H9 (cell line): ENCODE measurements at regions not wholly inside any gene's neighbourhood (a gene's known extent, or its start where the extent isn't known, plus 50 kb on each side); places are given as distances from the start of the nearest gene placed in this dataset.

Source experiments
- DNase-seq: peaks from one replicate; pipeline ENCODE4 v3.0.0-alpha.2; 2017
- H2AFZ ChIP-seq: one replicate; pipeline ENCODE4 v1.6.1; 2013; ENCODE audit warnings: mild to moderate bottlenecking, low read length, control low read depth, moderate library complexity
- H2AK5ac ChIP-seq: 2 replicates; pipeline ENCODE4 v1.6.1; 2013; ENCODE audit warnings: low read length, control low read depth, mixed read lengths; ENCODE audit not compliant: insufficient read length
- H2BK120ac ChIP-seq: one replicate; pipeline ENCODE4 v1.6.1; 2013; ENCODE audit warnings: low read depth, mild to moderate bottlenecking, low read length, control low read depth, inconsistent platforms; ENCODE audit not compliant: poor library complexity, severe bottlenecking
- H2BK12ac ChIP-seq: 2 replicates; pipeline ENCODE4 v1.6.1; 2013; ENCODE audit warnings: low read length, control low read depth, mixed read lengths, low read depth; ENCODE audit not compliant: insufficient read length
- H2BK15ac ChIP-seq: 2 replicates; pipeline ENCODE4 v1.6.1; 2013; ENCODE audit warnings: low read depth, low read length, control low read depth
- H2BK20ac ChIP-seq: one replicate; pipeline ENCODE4 v1.6.1; 2013; ENCODE audit warnings: low read depth, mild to moderate bottlenecking, low read length, control low read depth, inconsistent platforms; ENCODE audit not compliant: poor library complexity, severe bottlenecking
- H2BK5ac ChIP-seq: 2 replicates; pipeline ENCODE4 v1.6.1; 2013; ENCODE audit warnings: low read length, control low read depth, mixed read lengths; ENCODE audit not compliant: insufficient read length
- H3K14ac ChIP-seq: 2 replicates; pipeline ENCODE4 v1.6.1; 2013; ENCODE audit warnings: low read length, control low read depth; ENCODE audit not compliant: insufficient read depth
- H3K18ac ChIP-seq: 2 replicates; pipeline ENCODE4 v1.6.1; 2013; ENCODE audit warnings: low read depth, mild to moderate bottlenecking, mixed read lengths, low read length, control low read depth; ENCODE audit not compliant: insufficient read length
- H3K23ac ChIP-seq: 2 replicates; pipeline ENCODE4 v1.6.1; 2013; ENCODE audit warnings: low read length, control low read depth, mixed read lengths, low read depth; ENCODE audit not compliant: insufficient read length
- H3K23me2 ChIP-seq: 2 replicates; pipeline ENCODE4 v1.6.1; 2013; ENCODE audit warnings: low read depth, mild to moderate bottlenecking, mixed read lengths, low read length, control low read depth; ENCODE audit not compliant: insufficient read length, poor library complexity, severe bottlenecking
- H3K27ac ChIP-seq: 2 replicates; pipeline ENCODE4 v1.5.1; 2013; ENCODE audit warnings: low read length, control low read depth, mixed read lengths, low read depth; ENCODE audit not compliant: insufficient read length
- H3K27me3 ChIP-seq: 2 replicates; pipeline ENCODE4 v1.6.1; 2013; ENCODE audit warnings: low read length, control low read depth, inconsistent platforms; ENCODE audit not compliant: insufficient read depth
- H3K4ac ChIP-seq: 2 replicates; pipeline ENCODE4 v1.6.1; 2013; ENCODE audit warnings: low read depth, mild to moderate bottlenecking, control low read depth, inconsistent platforms, low read length, moderate library complexity
- H3K4me1 ChIP-seq: 2 replicates; pipeline ENCODE4 v1.6.1; 2013; ENCODE audit warnings: low read length, control low read depth, inconsistent platforms; ENCODE audit not compliant: insufficient read depth
- H3K4me2 ChIP-seq: 2 replicates; pipeline ENCODE4 v1.6.1; 2013; ENCODE audit warnings: low read length, control low read depth, mixed read lengths; ENCODE audit not compliant: insufficient read length, insufficient read depth
- H3K56ac ChIP-seq: 2 replicates; pipeline ENCODE4 v1.6.1; 2013; ENCODE audit warnings: low read depth, mild to moderate bottlenecking, mixed read lengths, low read length, control low read depth; ENCODE audit not compliant: insufficient read length
- H3K79me1 ChIP-seq: 2 replicates; pipeline ENCODE4 v1.6.1; 2013; ENCODE audit warnings: low read depth, mild to moderate bottlenecking, moderate library complexity, low read length, control low read depth, inconsistent platforms; ENCODE audit not compliant: insufficient read depth, poor library complexity, severe bottlenecking
- H3K79me2 ChIP-seq: 2 replicates; pipeline ENCODE4 v1.6.1; 2013; ENCODE audit warnings: low read length, control low read depth, inconsistent platforms; ENCODE audit not compliant: insufficient read depth
- H3K9ac ChIP-seq: 2 replicates; pipeline ENCODE4 v1.6.1; 2013; ENCODE audit warnings: low read length, control low read depth, mixed read lengths; ENCODE audit not compliant: insufficient read length; ENCODE audit errors: extremely low read depth
- H3K9me3 ChIP-seq: one replicate; pipeline ENCODE4 v1.6.1; 2013; ENCODE audit warnings: low read depth, low read length, inconsistent platforms; ENCODE audit not compliant: control insufficient read depth
- H3T11ph ChIP-seq: one replicate; pipeline ENCODE4 v1.6.1; 2013; ENCODE audit warnings: mild to moderate bottlenecking, low read length, control low read depth, inconsistent platforms
- H4K20me1 ChIP-seq: one replicate; pipeline ENCODE4 v1.6.1; 2013; ENCODE audit not compliant: control insufficient read depth, insufficient read length, insufficient read depth
- H4K5ac ChIP-seq: 2 replicates; pipeline ENCODE4 v1.6.1; 2013; ENCODE audit warnings: low read depth, mild to moderate bottlenecking, mixed read lengths, low read length, control low read depth; ENCODE audit not compliant: insufficient read length
- H4K8ac ChIP-seq: replicated peaks from 2 replicates; pipeline ENCODE4 v1.6.1; 2013; ENCODE audit warnings: low read length, control low read depth, mixed read lengths, low read depth; ENCODE audit not compliant: insufficient read length
- H4K91ac ChIP-seq: 2 replicates; pipeline ENCODE4 v1.6.1; 2013; ENCODE audit warnings: low read depth, mild to moderate bottlenecking, moderate library complexity, mixed read lengths, low read length, control low read depth; ENCODE audit not compliant: insufficient read length
- H3K27ac Mint-ChIP-seq, 3 experiments: 2 replicates in 2 of 3; 3 replicates in 1 of 3; pipeline ENCODE4 v1.8.0; 2020 to 2021; ENCODE audit warnings: mixed read lengths in 3 of 3, mild to moderate bottlenecking in 1 of 3, moderate library complexity in 1 of 3
- H3K27me3 Mint-ChIP-seq: 2 replicates; pipeline ENCODE4 v1.8.0; 2021; ENCODE audit warnings: low read depth, mild to moderate bottlenecking, moderate library complexity, mixed read lengths
- H3K36me3 Mint-ChIP-seq, 3 experiments: 2 replicates in 2 of 3; 3 replicates in 1 of 3; pipeline ENCODE4 v1.8.0; 2020 to 2021; ENCODE audit warnings: low read depth in 3 of 3, mixed read lengths in 3 of 3; ENCODE audit not compliant: insufficient read depth in 1 of 3
- H3K4me1 Mint-ChIP-seq, 2 experiments: 2 replicates each; pipeline ENCODE4 v1.8.0; 2020; ENCODE audit warnings: mixed read lengths in 2 of 2
- H3K4me3 Mint-ChIP-seq, 2 experiments: 2 replicates in 1 of 2; 3 replicates in 1 of 2; pipeline ENCODE4 v1.8.0; 2020 to 2021; ENCODE audit warnings: mild to moderate bottlenecking in 2 of 2, mixed read lengths in 2 of 2, moderate library complexity in 1 of 2
- H3K9me3 Mint-ChIP-seq, 2 experiments: 2 replicates in 1 of 2; 3 replicates in 1 of 2; pipeline ENCODE4 v1.8.0; 2020; ENCODE audit warnings: mild to moderate bottlenecking in 2 of 2, mixed read lengths in 2 of 2, moderate library complexity in 1 of 2
- WGBS: extraction: QIAGEN DNeasy Blood & Tissue Kit; methylation state at CpG from one replicate; pipeline ENCODE4 v1.1.7; 2013; ENCODE audit warnings: missing lambda C conversion rate, low lambda C conversion rate, mixed read lengths; ENCODE audit not compliant: insufficient read length; ENCODE audit errors: extremely low coverage; 5-methylcytosine and 5-hydroxymethylcytosine counted together
- TF ChIP-seq, protein P1 (sequence below): fragments of 200-600 bp; sonication (generic); conservative IDR thresholded peaks from 3 replicates; pipeline ENCODE4 v1.8.0; 2021; ENCODE audit warnings: antibody characterized with exemption, mild to moderate bottlenecking

DNA sequence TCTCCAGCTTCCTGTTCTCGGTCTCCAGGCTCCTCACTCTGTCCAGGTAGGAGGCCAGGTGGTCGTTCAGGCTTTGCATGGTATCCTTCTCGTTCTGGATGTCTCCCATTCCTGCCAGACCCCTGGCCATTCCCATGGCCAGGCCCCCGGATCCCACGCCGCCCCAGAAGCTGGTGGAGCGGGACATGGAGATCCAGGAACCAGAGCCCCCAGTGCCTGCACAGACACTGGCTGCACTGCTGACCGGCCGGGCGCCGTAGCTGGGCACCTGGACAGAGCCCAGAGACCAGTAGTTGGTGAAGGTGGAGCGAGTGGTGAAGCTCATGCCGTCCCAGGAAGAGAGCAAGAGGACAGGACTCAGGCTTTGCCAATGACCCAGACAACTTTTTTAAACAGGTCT, 129.1 kb upstream of the WDR75 start:
- H3K4me3 Mint-ChIP-seq: no peak overlapping the region
- H3K79me2 ChIP-seq: no peaks in the 10 kb centered on the region

More for the DNA sequence above, 129.1 kb upstream of the WDR75 start:
- no peak overlapping the region for H4K91ac ChIP-seq
- H2AK5ac ChIP-seq: no peak overlapping the region
- Mint-ChIP-seq H3K27me3 (no peaks in the 10 kb centered on the region), H3K4me1 (no peaks in the 10 kb centered on the region), H3K9me3 (no peaks in the 10 kb centered on the region; a peak in 1 of 5 replicates), H3K36me3 (no peaks in the 10 kb centered on the region; a peak in 1 of 7 replicates), H3K27ac (0 out of 7 replicates have a peak overlapping the region, but pooled peaks of 1 of the 3 experiments have one; percentile 41)
- H3K56ac ChIP-seq: no peak overlapping the region
- no peak overlapping the region for H3K18ac ChIP-seq
- H2BK12ac ChIP-seq: no peak overlapping the region
- no peak overlapping the region for H2BK5ac ChIP-seq
- WGBS: no CpG with 5 or more reads among the region's 13 CpGs
- H4K8ac ChIP-seq: no peak overlapping the region
- no peak overlapping the region for H2BK120ac ChIP-seq
- H2BK15ac ChIP-seq: no peak overlapping the region
- no peak for DNase-seq
- H3K4ac ChIP-seq: no peak overlapping the region
- H3K9ac ChIP-seq: no peak overlapping the region
- H4K5ac ChIP-seq: no peak overlapping the region
- H3K14ac ChIP-seq: no peak overlapping the region
- no peaks in the 10 kb centered on the region for H3K79me1 ChIP-seq
- H4K20me1 ChIP-seq: no peaks in the 10 kb centered on the region
- no peaks in the 10 kb centered on the region for H3K4me1 ChIP-seq
- H3K4me2 ChIP-seq: no peak overlapping the region
- H2BK20ac ChIP-seq: no peak overlapping the region
- H3K9me3 ChIP-seq: no peaks in the 10 kb centered on the region
- H3T11ph ChIP-seq: no peak overlapping the region
- no peak overlapping the region for H2AFZ ChIP-seq
- no peaks in the 10 kb centered on the region for H3K23me2 ChIP-seq
- H3K27me3 ChIP-seq: no peaks in the 10 kb centered on the region
- no peak overlapping the region for H3K27ac ChIP-seq
- no peak overlapping the region for H3K23ac ChIP-seq
- TF ChIP-seq, protein P1, sequence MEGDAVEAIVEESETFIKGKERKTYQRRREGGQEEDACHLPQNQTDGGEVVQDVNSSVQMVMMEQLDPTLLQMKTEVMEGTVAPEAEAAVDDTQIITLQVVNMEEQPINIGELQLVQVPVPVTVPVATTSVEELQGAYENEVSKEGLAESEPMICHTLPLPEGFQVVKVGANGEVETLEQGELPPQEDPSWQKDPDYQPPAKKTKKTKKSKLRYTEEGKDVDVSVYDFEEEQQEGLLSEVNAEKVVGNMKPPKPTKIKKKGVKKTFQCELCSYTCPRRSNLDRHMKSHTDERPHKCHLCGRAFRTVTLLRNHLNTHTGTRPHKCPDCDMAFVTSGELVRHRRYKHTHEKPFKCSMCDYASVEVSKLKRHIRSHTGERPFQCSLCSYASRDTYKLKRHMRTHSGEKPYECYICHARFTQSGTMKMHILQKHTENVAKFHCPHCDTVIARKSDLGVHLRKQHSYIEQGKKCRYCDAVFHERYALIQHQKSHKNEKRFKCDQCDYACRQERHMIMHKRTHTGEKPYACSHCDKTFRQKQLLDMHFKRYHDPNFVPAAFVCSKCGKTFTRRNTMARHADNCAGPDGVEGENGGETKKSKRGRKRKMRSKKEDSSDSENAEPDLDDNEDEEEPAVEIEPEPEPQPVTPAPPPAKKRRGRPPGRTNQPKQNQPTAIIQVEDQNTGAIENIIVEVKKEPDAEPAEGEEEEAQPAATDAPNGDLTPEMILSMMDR: no peak
